Esophagus squamous epithelium (tissue), 5 donors: ENCODE measurements at regions not wholly inside any gene's neighbourhood (a gene's known extent, or its start where the extent isn't known, plus 50 kb on each side); places are given as distances from the start of the nearest gene placed in this dataset.

Experiments used
- DNase-seq: peaks from one replicate; lab custom pipeline; 2025; lab: John Stamatoyannopoulos, UW
- H3K27ac ChIP-seq, 4 donors: fragments of 200-600 bp; sonication (generic); one replicate each; pipeline ENCODE4 v1.5.1; 2016 to 2019; ENCODE audit warnings: mild to moderate bottlenecking in 1 of 4
- H3K27me3 ChIP-seq, 4 donors: fragments of 200-600 bp; sonication (generic); 1 replicate in 3 of 4; 2 replicates in 1 of 4; pipeline versions ENCODE4 v1.5.1 to v1.6.0; 2017 to 2021; ENCODE audit warnings: antibody characterized with exemption in 1 of 4
- H3K36me3 ChIP-seq, 3 donors: fragments of 200-600 bp; sonication (generic); one replicate each; pipeline ENCODE4 v1.5.1; 2016 to 2019
- H3K4me1 ChIP-seq, 3 donors: fragments of 200-600 bp; sonication (generic); one replicate each; pipeline ENCODE4 v1.5.1; 2017 to 2019
- H3K4me3 ChIP-seq, 4 donors: fragments of 200-600 bp; sonication (generic); 1 replicate in 3 of 4; 2 replicates in 1 of 4; pipeline ENCODE4 v1.5.1; 2016 to 2019; ENCODE audit warnings: mild to moderate bottlenecking in 2 of 4, moderate library complexity in 1 of 4
- H3K9me3 ChIP-seq, 3 donors: fragments of 200-600 bp; sonication (generic); one replicate each; pipeline ENCODE4 v1.5.1; 2016 to 2019
- POLR2A ChIP-seq, 4 donors: fragments of 450-650 bp; IDR thresholded peaks; one replicate each; pipeline ENCODE4 v1.6.1; 2017; ENCODE audit warnings: antibody characterized with exemption in 4 of 4, mild to moderate bottlenecking in 4 of 4, moderate library complexity in 3 of 4
- WGBS, 2 donors: methylation state at CpG; one replicate each; pipeline ENCODE4 v1.1.5; 2018; 5-methylcytosine and 5-hydroxymethylcytosine counted together
- intact Hi-C: fragments of 100-400 bp; cut with DNase I; formaldehyde crosslinking; loops from one replicate; pipeline ENCODE4 v1.15.0; 2022
- TF ChIP-seq, protein P1 (sequence below), 6 experiments: fragments of 450-650 bp in 4 of 6; fragments of 200-600 bp in 2 of 6; sonication (generic) in 2 of 6; IDR thresholded peaks; one replicate each; pipeline ENCODE4 v1.5.1; 2016 to 2019; ENCODE audit warnings: antibody characterized with exemption in 6 of 6, mild to moderate bottlenecking in 4 of 6, moderate library complexity in 4 of 6
- donor health status: DM: yes; HTN: yes; CAD: no.

DNA sequence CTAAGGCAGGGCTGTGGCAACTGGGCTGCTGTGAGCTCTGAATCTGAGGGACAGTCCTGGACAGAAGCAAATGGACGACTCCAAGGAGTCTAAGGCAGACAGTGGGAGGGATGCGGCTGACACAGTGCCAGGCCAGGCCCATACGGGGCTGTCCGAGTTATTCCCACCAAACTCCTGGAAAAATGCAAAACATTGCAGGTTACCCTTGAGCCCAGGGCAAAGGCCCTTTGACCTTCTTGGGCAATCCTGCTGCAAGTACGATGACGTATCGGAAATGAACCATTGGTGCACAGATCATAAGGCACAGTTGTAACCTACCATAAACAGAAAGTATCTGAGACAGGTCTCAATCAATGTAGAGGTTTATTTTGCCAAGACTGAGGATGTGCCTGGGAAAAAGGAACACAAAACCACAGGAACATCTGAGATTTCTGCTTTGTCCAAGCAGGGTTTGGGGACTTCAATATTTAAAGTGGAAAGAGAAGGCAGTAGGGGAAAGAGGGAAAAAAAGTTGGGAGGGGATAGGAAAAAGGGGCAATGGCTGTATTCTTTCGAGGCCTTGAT lies 118.9 kb downstream of the DACT2 start:
- Histone ChIP-seq H3K9me3 (no peaks in the 10 kb centered on the region), H3K4me1 (peaks cover 5 to 17% (median 8%) of the 10 kb centered on the region in 3 donors), H3K27me3 (peaks cover 0 to 5% (median 0%) of the 10 kb centered on the region in 4 donors), H3K36me3 (no peaks in the 10 kb centered on the region), H3K27ac (no peak overlapping the region), H3K4me3 (no peak overlapping the region)
- no peak for DNase-seq
- intact Hi-C loops: no loop called here
- WGBS, 2 donors: 90 to 91% methylated on average over 6 to 7 of the region's 8 CpGs
- no peak for TF ChIP-seq POLR2A (IDR thresholded peaks at IDR 0.05)
- TF ChIP-seq, protein P1, sequence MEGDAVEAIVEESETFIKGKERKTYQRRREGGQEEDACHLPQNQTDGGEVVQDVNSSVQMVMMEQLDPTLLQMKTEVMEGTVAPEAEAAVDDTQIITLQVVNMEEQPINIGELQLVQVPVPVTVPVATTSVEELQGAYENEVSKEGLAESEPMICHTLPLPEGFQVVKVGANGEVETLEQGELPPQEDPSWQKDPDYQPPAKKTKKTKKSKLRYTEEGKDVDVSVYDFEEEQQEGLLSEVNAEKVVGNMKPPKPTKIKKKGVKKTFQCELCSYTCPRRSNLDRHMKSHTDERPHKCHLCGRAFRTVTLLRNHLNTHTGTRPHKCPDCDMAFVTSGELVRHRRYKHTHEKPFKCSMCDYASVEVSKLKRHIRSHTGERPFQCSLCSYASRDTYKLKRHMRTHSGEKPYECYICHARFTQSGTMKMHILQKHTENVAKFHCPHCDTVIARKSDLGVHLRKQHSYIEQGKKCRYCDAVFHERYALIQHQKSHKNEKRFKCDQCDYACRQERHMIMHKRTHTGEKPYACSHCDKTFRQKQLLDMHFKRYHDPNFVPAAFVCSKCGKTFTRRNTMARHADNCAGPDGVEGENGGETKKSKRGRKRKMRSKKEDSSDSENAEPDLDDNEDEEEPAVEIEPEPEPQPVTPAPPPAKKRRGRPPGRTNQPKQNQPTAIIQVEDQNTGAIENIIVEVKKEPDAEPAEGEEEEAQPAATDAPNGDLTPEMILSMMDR (IDR thresholded peaks at IDR 0.05): no peak

DNA sequence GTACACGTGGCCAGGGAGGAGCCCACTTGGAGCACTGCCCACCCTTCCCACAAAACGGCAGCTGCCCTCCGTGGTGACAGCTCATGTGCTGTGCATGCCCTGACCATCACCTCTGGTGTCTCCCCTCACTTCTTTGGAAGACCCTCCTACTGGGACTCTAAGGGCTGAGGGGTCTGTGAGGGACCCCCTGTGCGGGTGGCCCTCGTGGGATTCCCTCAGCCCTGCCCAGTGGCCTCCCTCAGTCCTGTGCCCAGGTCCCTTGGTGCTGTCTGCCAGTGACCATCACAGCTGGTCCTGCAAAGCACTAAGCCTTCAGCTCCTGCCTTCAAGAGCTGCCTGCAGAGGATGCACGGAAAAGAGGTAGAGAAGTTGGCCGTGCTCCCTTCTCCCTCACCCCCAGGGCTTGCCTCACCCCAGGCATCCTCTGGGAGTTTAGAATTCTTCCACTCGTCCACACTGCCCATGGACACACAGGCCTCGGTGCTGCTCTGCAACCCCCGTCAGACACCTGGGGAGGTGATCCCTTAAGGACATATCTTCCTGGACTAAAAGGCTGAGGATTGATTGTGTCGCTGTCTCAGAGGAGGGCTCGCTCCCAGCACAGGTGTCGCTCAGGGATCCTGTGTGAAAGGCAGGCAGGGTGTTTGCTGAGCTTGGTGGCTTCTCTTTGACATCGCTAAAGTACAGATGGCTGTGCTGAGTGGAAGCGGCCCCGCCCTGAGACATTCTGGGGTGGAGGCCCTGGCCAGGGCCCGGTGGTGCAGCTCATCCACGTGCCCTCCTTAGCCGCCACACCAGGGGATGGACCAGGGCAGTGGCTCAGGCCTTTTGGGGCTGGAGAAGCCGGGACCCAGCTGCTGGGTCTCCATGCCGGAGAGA lies 119.5 kb upstream of the FRMD1 start:
- TF ChIP-seq, protein P1 (IDR thresholded peaks at IDR 0.05): no peak
- TF ChIP-seq POLR2A (IDR thresholded peaks at IDR 0.05): no peak
- Histone ChIP-seq H3K27me3 (peaks cover 0 to 18% (median 0%) of the 10 kb centered on the region in 4 donors), H3K4me3 (no peak overlapping the region), H3K4me1 (peaks cover 5 to 20% (median 9%) of the 10 kb centered on the region in 3 donors), H3K36me3 (no peaks in the 10 kb centered on the region), H3K9me3 (no peaks in the 10 kb centered on the region), H3K27ac (no peak overlapping the region)
- WGBS, 2 donors: 95 to 96% methylated on average over 4 to 7 of the region's 21 CpGs
- intact Hi-C loops: no loop called here
- no peak for DNase-seq

DNA sequence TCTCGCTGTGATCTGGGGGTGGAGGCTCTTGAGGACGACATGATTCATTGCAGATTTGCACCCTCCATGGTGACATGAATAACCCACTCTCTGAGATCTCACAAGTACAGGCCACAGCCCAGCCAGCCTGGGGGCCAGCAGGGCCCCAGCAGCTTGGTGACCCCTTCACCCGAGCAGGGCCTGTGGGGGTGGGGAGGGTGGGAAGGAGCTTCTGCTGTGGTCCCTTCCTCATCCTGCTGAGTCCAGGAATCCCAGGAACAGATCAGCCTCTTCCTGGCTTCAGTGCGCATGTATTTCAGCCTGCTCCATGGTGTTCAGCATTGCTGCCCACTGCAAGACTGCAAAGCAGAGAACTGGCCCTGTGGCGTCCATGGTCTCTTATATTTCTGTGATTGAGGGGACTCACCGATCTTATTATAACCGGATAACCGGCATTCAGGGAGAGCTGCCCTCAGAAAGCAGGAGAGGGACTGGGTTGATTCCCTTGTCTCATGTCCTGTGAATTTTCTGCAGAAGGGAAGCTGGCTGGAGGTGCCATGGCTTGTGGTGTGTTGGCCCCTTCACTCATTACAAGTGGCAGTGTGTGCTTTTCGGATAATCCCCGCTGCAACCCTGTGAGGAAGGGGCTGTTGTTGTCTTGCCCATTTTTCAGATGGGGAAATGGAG lies 118.8 kb upstream of the FRMD1 start:
- Histone ChIP-seq H3K9me3 (no peaks in the 10 kb centered on the region), H3K27me3 (peaks cover 0 to 26% (median 0%) of the 10 kb centered on the region in 4 donors), H3K36me3 (no peaks in the 10 kb centered on the region), H3K4me1 (peaks cover 5 to 20% (median 9%) of the 10 kb centered on the region in 3 donors), H3K4me3 (no peak overlapping the region), H3K27ac (no peak overlapping the region)
- 85 to 100% methylated on average over 4 to 5 of the region's 10 CpGs for WGBS, 2 donors
- intact Hi-C loops: no loop called here
- no peak for DNase-seq
- TF ChIP-seq, protein P1 (IDR thresholded peaks at IDR 0.05): no peak
- no peak for TF ChIP-seq POLR2A (IDR thresholded peaks at IDR 0.05)

DNA sequence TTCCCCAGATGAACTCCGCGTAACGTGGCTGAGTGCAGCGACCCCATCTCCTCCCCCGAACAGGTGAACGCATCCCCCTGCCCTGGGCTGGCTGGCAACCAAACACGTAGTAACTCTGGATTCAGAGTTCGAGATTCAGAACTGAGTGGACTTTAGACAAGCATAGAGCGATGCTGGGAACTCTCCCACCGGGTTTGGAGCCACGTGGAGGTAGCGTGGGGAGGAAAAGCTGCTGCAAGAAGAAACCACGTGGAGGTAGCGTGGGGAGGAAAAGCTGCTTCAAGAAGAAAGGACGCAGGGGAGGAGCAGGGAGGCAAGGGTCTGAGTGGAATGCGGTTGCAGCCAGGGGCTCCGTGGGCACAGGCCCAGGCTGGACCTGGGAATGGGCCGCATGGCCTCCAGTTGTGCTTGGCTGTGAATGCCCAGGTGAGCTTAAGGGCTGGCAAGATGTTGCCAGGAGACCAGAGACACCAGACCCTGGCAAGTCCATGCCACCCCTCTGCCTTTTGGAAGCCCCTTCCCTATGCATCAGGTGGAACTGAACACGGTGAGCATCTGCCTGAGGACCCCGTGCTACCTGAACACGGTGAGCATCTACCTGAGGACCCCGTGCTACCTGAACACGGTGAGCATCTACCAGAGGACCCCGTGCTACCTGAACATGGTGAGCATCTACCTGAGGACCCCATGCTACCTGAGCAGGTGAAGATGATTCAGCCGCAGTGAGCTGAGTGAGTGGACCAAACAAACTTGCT lies 118.0 kb upstream of the FRMD1 start:
- no peak for TF ChIP-seq POLR2A (IDR thresholded peaks at IDR 0.05)
- TF ChIP-seq, protein P1 (IDR thresholded peaks at IDR 0.05): no peak
- Histone ChIP-seq H3K36me3 (no peaks in the 10 kb centered on the region), H3K4me3 (no peak overlapping the region), H3K27me3 (peaks cover 0 to 32% (median 0%) of the 10 kb centered on the region in 4 donors), H3K9me3 (no peaks in the 10 kb centered on the region), H3K27ac (no peak overlapping the region), H3K4me1 (peaks cover 5 to 20% (median 9%) of the 10 kb centered on the region in 3 donors)
- 63 to 81% methylated on average over 19 to 20 of the region's 25 CpGs for WGBS, 2 donors
- no peak for DNase-seq
- intact Hi-C loops: no loop called here
